MCF 10A (cell line): ENCODE measurements at regions not wholly inside any gene's neighbourhood (a gene's known extent, or its start where the extent isn't known, plus 50 kb on each side); places are given as distances from the start of the nearest gene placed in this dataset.

Source experiments
- BruUV-seq: library from RNA; stranded (reverse); fragments of 400-500 nt; replicated peaks from 2 replicates; lab custom pipeline; 2021; lab: Mats Ljungman, UMichigan
- CTCF ChIA-PET: fragments of 300-600 bp; sonication (Branson Sonifier 250); formaldehyde crosslinking; extraction: SDS; loops from one replicate; lab custom pipeline; 2021; ENCODE audit warnings: antibody characterized with exemption, inconsistent platforms; lab: Yijun Ruan, JAX
- POLR2A ChIA-PET: fragments of 300-600, 350-650 bp; sonication (Branson Sonifier 250); formaldehyde crosslinking; extraction: SDS; loops from one replicate; lab custom pipeline; 2020; ENCODE audit warnings: antibody characterized with exemption, inconsistent platforms; lab: Yijun Ruan, JAX
- DNase-seq: peaks from one replicate; pipeline ENCODE4 v3.0.0-alpha.2; 2018; ENCODE audit not compliant: unreplicated experiment
- H3K27ac Mint-ChIP-seq: one replicate; pipeline ENCODE4 v1.8.0; 2022; ENCODE audit warnings: mild to moderate bottlenecking, low read depth, mixed read lengths; ENCODE audit not compliant: unreplicated experiment
- H3K27me3 Mint-ChIP-seq: one replicate; pipeline ENCODE4 v1.8.0; 2022; ENCODE audit warnings: mixed read lengths; ENCODE audit not compliant: insufficient read depth, unreplicated experiment
- H3K36me3 Mint-ChIP-seq: one replicate; pipeline ENCODE4 v1.8.0; 2022; ENCODE audit warnings: mild to moderate bottlenecking, moderate library complexity, mixed read lengths; ENCODE audit not compliant: insufficient read depth, unreplicated experiment
- H3K4me1 Mint-ChIP-seq: one replicate; pipeline ENCODE4 v1.8.0; 2022; ENCODE audit warnings: mixed read lengths; ENCODE audit not compliant: insufficient read depth, unreplicated experiment
- H3K4me3 Mint-ChIP-seq: one replicate; pipeline ENCODE4 v1.8.0; 2022; ENCODE audit warnings: mild to moderate bottlenecking, moderate library complexity, mixed read lengths; ENCODE audit not compliant: unreplicated experiment
- H3K9me3 Mint-ChIP-seq: one replicate; pipeline ENCODE4 v1.8.0; 2022; ENCODE audit warnings: mixed read lengths; ENCODE audit not compliant: unreplicated experiment
- intact Hi-C: fragments of 100-400 bp; cut with micrococcal nuclease; formaldehyde crosslinking; loops from 2 replicates; pipeline ENCODE4 v1.14.1; 2022
- TF ChIP-seq, protein P1 (sequence below): fragments of 200-600 bp; IDR thresholded peaks from one replicate; pipeline ENCODE4 v1.8.0; 2022; ENCODE audit warnings: antibody characterized with exemption, mild to moderate bottlenecking; ENCODE audit not compliant: unreplicated experiment

DNA sequence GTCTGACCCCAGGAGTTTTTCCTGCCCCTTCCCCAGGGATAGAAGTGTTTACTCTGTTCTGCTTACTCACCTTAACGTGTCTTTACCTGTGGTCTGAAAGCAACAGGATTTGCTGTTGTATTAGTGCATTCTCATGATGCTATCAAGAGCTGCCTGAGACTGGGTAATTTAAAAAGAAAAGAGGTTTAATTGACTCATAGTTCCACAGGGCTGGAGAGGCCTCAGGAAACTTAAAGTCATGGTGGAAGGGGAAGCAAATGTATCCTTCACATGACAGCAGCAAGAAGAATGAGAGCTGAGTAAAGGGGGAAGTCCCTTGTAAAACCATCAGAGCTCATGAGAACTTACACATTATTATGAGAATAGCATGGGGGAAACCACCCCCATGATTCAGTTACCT lies 240.4 kb downstream of the SNAPC1 start:
- Mint-ChIP-seq H3K9me3 (peaks cover 12% of the 10 kb centered on the region), H3K27ac (no peak overlapping the region), H3K27me3 (no peaks in the 10 kb centered on the region), H3K36me3 (no peaks in the 10 kb centered on the region), H3K4me1 (peaks cover 20% of the 10 kb centered on the region), H3K4me3 (no peak overlapping the region)
- DNase-seq, result peak; percentile 32
- intact Hi-C loops, result no loop called here
- ChIA-PET CTCF (interaction anchor here (0.6 kb wide), 1 partner anchor 52 kb away, joined by 3 read pairs; no protein-coding TSS in a partner anchor), POLR2A (no interaction called here)
- BruUV-seq, result no TSS peak
- TF ChIP-seq, protein P1, sequence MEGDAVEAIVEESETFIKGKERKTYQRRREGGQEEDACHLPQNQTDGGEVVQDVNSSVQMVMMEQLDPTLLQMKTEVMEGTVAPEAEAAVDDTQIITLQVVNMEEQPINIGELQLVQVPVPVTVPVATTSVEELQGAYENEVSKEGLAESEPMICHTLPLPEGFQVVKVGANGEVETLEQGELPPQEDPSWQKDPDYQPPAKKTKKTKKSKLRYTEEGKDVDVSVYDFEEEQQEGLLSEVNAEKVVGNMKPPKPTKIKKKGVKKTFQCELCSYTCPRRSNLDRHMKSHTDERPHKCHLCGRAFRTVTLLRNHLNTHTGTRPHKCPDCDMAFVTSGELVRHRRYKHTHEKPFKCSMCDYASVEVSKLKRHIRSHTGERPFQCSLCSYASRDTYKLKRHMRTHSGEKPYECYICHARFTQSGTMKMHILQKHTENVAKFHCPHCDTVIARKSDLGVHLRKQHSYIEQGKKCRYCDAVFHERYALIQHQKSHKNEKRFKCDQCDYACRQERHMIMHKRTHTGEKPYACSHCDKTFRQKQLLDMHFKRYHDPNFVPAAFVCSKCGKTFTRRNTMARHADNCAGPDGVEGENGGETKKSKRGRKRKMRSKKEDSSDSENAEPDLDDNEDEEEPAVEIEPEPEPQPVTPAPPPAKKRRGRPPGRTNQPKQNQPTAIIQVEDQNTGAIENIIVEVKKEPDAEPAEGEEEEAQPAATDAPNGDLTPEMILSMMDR, result no peak

DNA sequence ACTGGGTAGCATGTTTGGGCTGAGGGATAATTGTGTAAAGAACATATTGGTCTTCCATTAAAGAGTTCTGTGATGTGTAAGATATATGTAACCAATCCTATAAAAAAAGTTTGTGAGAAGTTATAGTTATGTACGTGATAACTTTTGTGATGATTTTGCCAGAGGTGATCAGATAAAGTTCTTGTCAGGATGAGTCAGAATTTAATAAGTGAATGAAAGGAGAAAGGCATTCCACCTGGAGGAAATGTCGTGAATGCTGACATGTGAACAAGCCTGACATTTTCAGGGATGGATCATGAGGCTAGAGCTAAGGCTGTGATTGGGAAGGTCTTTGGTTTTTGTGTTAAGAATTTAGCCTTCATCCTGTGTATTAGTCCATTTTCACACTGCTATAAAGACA lies 241.5 kb downstream of the SNAPC1 start:
- ChIA-PET POLR2A (interaction anchor here (0.5 kb wide), 1 partner anchor 504 kb away, joined by 6 read pairs; no protein-coding TSS in a partner anchor), CTCF (interaction anchor here (0.9 kb wide), 1 partner anchor 120 kb away, joined by 3 read pairs; no protein-coding TSS in a partner anchor)
- H3K9me3 Mint-ChIP-seq, result peaks cover 12% of the 10 kb centered on the region
- no peak for DNase-seq
- peaks cover 20% of the 10 kb centered on the region for H3K4me1 Mint-ChIP-seq
- BruUV-seq, result no TSS peak
- no peaks in the 10 kb centered on the region for H3K36me3 Mint-ChIP-seq
- TF ChIP-seq, protein P1, result no peak
- intact Hi-C loops, result no loop called here
- no peak overlapping the region for H3K4me3 Mint-ChIP-seq
- H3K27me3 Mint-ChIP-seq, result no peaks in the 10 kb centered on the region
- H3K27ac Mint-ChIP-seq, result no peak overlapping the region

DNA sequence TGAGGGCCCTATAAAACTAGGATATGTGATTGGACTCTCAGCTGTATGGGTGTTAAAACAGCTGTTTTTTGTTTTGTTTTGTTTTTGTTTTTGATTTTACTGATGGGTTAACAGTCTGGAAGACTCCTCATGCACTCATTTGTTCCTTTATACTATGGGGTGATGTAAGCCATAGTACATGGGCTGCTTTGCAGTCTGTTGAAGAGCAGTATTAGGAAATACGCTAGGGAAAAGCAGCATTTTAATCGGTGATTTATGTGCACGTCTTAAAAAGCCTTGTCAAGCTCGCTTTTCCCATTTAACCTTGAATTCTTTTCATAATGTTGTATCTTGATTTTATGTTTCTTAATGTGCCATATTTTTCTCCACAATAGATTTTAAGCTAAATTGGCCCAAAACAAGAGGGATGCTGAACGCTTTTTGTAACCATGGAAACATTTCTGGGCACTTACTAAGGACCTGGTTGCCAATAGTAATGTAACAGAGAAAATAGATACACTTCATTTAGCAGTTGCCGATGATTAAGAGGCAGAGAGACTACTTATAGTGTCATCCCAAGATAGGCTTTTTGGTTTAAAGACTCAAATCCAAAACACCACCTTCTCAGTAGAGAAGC lies 244.0 kb downstream of the SNAPC1 start:
- BruUV-seq, result no TSS peak
- Mint-ChIP-seq H3K27ac (no peak overlapping the region), H3K4me3 (no peak overlapping the region), H3K27me3 (no peaks in the 10 kb centered on the region), H3K4me1 (peaks cover 20% of the 10 kb centered on the region), H3K9me3 (peaks cover 12% of the 10 kb centered on the region), H3K36me3 (no peaks in the 10 kb centered on the region)
- TF ChIP-seq, protein P1, result no peak
- POLR2A ChIA-PET, result interaction anchor here (0.6 kb wide), 1 partner anchor 296 kb away, joined by 4 read pairs; no protein-coding TSS in a partner anchor
- DNase-seq, result no peak
- CTCF ChIA-PET, result interaction anchor here (0.6 to 0.9 kb wide), 4 partner anchors 24 to 1142 kb away, joined by 3 to 5 read pairs (median 3); no protein-coding TSS in a partner anchor
- intact Hi-C loops, result no loop called here

DNA sequence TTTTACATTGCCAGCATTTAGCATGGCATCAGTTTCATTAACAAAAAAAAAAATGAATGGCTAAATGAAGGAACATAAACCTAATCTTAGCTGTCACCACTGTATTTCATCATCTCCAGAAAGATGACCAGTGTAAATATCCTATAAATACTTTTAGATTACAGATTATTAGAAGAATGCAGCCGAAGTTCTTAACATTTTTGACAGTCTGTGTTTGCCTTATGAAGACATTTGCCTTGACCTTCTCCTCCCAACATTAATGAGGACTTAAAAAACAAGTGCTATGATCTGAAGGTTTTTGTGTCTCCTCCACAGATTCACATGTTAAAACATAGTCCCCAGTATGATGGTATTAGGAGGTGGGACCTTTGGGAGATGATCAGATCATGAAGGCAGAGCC lies 253.0 kb downstream of the SNAPC1 start:
- intact Hi-C loops, result no loop called here
- DNase-seq, result no peak
- no peak overlapping the region for H3K4me3 Mint-ChIP-seq
- BruUV-seq, result no TSS peak
- H3K9me3 Mint-ChIP-seq, result no peaks in the 10 kb centered on the region
- no peaks in the 10 kb centered on the region for H3K36me3 Mint-ChIP-seq
- ChIA-PET CTCF (interaction anchor here (0.7 to 0.8 kb wide), 3 partner anchors 17 to 284 kb away, joined by 3 to 8 read pairs (median 3); no protein-coding TSS in a partner anchor), POLR2A (interaction anchor here (1.0 kb wide), 1 partner anchor 22 kb away, joined by 3 read pairs; no protein-coding TSS in a partner anchor)
- no peak overlapping the region for H3K27ac Mint-ChIP-seq
- no peaks in the 10 kb centered on the region for H3K27me3 Mint-ChIP-seq
- H3K4me1 Mint-ChIP-seq, result peaks cover 5% of the 10 kb centered on the region
- TF ChIP-seq, protein P1, result no peak
